Heart left ventricle (tissue), 13 donors: ENCODE measurements at regions not wholly inside any gene's neighbourhood (a gene's known extent, or its start where the extent isn't known, plus 50 kb on each side); places are given as distances from the start of the nearest gene placed in this dataset.

Experiments used
- POLR2A ChIP-seq, 2 donors: fragments of 450-650 bp; IDR thresholded peaks; one replicate each; pipeline ENCODE4 v1.6.1; 2017; ENCODE audit warnings: antibody characterized with exemption in 2 of 2, mild to moderate bottlenecking in 2 of 2, moderate library complexity in 2 of 2
- TF ChIP-seq, protein P1 (sequence below), 12 donors: fragments of 200-600 bp; sonication (generic) in 4 of 12; IDR thresholded peaks; one replicate each; pipeline versions ENCODE4 v1.5.0 to v1.8.0; 2018 to 2022; ENCODE audit warnings: antibody characterized with exemption in 12 of 12, mild to moderate bottlenecking in 5 of 12
- donor health status: ischemic (EF 13 %, LVEDD 7.1; RV severe dilation, severe dysfunction).
- donor health status: DM: no; HTN: yes; CAD: no.
- donor health status: DM: no; HTN: no; CAD: no.
- donor health status: ischemic (EF 25% LVEDD 6.9; RV normal size, moderate dysfunction).
- donor health status: ischemic (EF 25% LVEDD 5.7; RV mildly dilated, moderate dysfunction).
- donor health status: ischemic (EF 35%, LVEDD 5.7; RV mildly dilated, moderate dysfunction).
- donor health status: nonischemic (EF 11% LVEDD 7.7; RV severe dilation, severe dysfunction).
- donor health status: DM: yes; HTN: yes; CAD: no.
- donor health status: PGD.
- donor health status: ischemic (EF 29% LVEDD 5.4; RV normal size, mild dysfunction).
- donor health status: nonischemic (EF 23%, LVEDD 6.1; RV moderate dilation, normal function).

DNA sequence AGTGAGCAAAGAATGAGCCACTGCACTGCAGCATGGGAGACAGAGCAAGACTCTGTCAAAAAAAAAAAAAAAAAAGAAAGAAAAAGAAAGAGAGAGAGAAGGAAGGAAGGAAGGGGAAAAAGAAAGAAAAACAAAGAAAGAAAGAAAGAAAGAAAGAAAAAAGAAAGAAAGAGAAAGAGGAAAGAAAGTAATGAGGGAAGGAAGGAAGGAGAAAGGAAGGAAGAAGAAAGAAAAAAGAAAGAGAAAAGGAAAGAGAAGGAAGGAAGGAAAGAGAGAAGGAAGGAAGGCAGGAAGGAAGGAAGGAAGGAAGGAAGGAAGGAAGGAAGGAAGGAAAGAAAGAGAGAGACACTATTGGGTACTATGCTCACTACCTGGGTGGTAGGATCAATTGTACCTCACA, 122.2 kb upstream of the ERCC4 start:
- TF ChIP-seq, protein P1, sequence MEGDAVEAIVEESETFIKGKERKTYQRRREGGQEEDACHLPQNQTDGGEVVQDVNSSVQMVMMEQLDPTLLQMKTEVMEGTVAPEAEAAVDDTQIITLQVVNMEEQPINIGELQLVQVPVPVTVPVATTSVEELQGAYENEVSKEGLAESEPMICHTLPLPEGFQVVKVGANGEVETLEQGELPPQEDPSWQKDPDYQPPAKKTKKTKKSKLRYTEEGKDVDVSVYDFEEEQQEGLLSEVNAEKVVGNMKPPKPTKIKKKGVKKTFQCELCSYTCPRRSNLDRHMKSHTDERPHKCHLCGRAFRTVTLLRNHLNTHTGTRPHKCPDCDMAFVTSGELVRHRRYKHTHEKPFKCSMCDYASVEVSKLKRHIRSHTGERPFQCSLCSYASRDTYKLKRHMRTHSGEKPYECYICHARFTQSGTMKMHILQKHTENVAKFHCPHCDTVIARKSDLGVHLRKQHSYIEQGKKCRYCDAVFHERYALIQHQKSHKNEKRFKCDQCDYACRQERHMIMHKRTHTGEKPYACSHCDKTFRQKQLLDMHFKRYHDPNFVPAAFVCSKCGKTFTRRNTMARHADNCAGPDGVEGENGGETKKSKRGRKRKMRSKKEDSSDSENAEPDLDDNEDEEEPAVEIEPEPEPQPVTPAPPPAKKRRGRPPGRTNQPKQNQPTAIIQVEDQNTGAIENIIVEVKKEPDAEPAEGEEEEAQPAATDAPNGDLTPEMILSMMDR (IDR thresholded peaks at IDR 0.05), result no peak
- no peak for TF ChIP-seq POLR2A (IDR thresholded peaks at IDR 0.05)
